ENCODE measurements at regions not wholly inside any gene's neighbourhood (a gene's known extent, or its start where the extent isn't known, plus 50 kb on each side); places are given as distances from the start of the nearest gene placed in this dataset.

GRCh38 chr1:80531182-80531581 is 1269.6 kb upstream of the ADGRL2 start:
- TF ChIP-seq POLR2A (IDR thresholded peaks at IDR 0.05) (no peak), CTCF (IDR thresholded peaks at IDR 0.05) (no peak)

Data from adrenal gland (tissue), 5 donors.